ENCODE measurements at regions not wholly inside any gene's neighbourhood (a gene's known extent, or its start where the extent isn't known, plus 50 kb on each side); places are given as distances from the start of the nearest gene placed in this dataset.
A peak's percentile ranks its signal among the peaks of the same experiment; 100 is the strongest.
"Not testable (repeated sequence)": the region's sequence is repeated elsewhere in the genome, so short reads cannot be mapped to it uniquely, and the experiment has no call there.

- DNase-seq (ENCODE audit: low read depth in 1 of 2, low spot score in 1 of 2): no peak
Observed at GRCh38 chr4:123599061-123599919, 202.7 kb downstream of the SPRY1 start.

- DNase-seq (ENCODE audit: low read depth in 1 of 2, low spot score in 1 of 2): peak in 1 of 2 donors; percentile 1
Observed at GRCh38 chr4:123599920-123600810, 203.6 kb downstream of the SPRY1 start.

- DNase-seq (ENCODE audit: low read depth in 1 of 2, low spot score in 1 of 2): no peak
Observed at GRCh38 chr4:123600987-123601904, 204.7 kb downstream of the SPRY1 start.

DNA sequence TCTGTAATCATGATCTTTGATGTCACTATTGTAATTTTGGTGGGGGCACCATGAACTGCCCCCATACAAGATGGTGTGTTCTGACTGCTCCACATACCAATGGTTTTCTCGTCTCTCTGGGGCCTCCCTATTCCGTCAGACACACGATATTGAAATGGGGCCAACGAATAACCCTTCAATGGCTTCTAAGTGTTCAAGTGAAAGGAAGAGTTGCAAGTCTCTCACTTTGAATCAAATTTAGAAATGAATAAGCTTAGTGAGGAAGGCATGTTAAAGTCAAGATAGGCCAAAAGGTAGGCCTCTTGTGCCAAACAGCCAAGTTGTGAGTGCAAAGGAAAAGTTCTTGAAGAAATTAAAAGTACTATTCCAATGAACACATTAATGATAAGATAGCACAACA lies 205.4 kb downstream of the SPRY1 start:
- DNase-seq (ENCODE audit: low read depth in 1 of 2, low spot score in 1 of 2): no peak

DNA sequence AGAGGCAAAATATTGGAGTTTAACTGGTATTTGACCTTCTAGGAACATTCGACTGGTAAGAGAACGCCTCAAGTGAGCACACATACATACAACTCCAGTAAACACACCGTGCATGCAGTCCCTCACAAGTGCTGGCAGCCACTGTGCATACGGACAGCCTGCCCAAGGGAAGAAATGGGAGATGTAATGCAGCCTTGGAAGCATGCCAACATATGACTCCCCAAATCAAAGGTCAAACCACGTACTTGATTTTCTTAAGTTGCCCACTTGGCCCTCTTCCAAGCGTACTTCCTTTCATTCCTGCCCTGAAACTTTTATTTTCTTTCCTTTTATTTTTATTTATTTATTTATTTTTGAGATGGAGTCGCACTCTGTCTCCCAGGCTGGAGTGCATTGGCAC lies 206.6 kb downstream of the SPRY1 start:
- no peak for DNase-seq (ENCODE audit: low read depth in 1 of 2, low spot score in 1 of 2)

GRCh38 chr4:123605797-123606196 lies 209.2 kb downstream of the SPRY1 start:
- DNase-seq (ENCODE audit: low read depth in 1 of 2, low spot score in 1 of 2): not testable (repeated sequence)

DNA sequence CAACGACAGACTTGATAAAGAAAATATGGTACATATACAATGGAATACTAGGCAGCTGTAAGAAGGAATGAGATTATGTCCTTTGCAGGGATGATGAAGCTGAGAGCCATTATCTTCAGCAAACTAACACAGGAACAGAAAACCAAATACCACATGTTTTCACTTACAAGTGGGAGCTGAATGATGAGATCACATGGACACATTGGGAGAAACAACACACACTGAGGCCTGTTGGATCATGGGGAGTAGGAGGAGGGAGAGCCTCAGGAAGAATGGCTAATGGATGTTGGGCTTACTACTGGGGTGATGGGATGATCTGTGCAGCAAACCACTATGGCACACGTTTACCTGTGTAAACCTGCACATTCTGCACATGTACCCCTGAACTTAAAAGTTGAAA lies 209.7 kb downstream of the SPRY1 start:
- DNase-seq (ENCODE audit: low read depth in 1 of 2, low spot score in 1 of 2): no peak

- no peak for DNase-seq (ENCODE audit: low read depth in 1 of 2, low spot score in 1 of 2)
Observed at GRCh38 chr4:123606946-123607542, 210.4 kb downstream of the SPRY1 start.

- no peak for DNase-seq (ENCODE audit: low read depth in 1 of 2, low spot score in 1 of 2)
Observed at GRCh38 chr4:123609829-123610228, 213.2 kb downstream of the SPRY1 start.

- DNase-seq (ENCODE audit: low read depth in 1 of 2, low spot score in 1 of 2): no peak
Observed at GRCh38 chr4:123613586-123614344, 217.2 kb downstream of the SPRY1 start.

GRCh38 chr4:123615901-123616300 lies 219.3 kb downstream of the SPRY1 start:
- DNase-seq (ENCODE audit: low read depth in 1 of 2, low spot score in 1 of 2): no peak

DNA sequence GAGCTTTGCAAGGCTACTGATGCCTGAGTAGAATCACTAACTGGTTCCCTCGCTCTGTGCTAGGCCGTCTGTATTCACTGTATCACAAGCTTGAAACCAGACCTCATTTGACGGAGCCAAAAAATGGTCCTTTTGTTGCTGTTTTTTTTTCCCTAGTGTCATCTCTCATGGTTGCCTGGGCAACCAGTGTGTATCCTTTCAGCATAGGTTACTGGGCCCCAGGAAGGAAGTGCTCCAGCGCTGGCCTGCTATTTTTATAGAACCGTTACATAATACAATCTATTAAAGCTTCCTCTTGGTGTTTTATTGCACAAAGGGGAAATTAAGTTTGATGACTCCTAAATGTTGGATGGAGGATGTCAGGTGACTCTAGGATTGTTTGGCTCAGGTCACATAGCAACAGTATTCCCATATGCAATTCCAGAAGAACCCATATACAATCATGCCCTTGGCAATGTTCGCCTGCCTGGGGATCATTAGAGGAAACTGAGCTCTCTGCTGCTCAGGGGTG lies 220.4 kb downstream of the SPRY1 start:
- peak in 1 of 2 donors; percentile 6 for DNase-seq (ENCODE audit: low read depth in 1 of 2, low spot score in 1 of 2)

DNA sequence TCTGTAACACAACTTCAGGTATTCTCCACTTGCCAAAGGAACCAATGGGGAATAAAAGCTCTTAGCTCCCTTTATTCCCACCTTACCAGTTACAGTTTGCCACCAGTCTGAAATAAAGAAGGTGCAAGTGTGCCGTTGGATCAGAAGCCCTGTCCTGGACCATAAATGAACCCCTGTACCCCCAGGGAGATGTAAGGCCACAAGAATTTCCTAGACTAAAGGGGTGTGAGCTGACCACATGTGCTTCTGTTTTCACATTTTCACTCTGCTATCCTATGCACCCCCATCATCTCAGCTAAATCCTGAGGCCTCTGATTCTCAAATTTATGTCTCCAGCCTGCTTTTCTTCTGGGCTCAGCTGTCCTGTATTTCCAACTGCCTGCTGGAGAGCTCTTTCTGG lies 221.2 kb downstream of the SPRY1 start:
- no peak for DNase-seq (ENCODE audit: low read depth in 1 of 2, low spot score in 1 of 2)

DNA sequence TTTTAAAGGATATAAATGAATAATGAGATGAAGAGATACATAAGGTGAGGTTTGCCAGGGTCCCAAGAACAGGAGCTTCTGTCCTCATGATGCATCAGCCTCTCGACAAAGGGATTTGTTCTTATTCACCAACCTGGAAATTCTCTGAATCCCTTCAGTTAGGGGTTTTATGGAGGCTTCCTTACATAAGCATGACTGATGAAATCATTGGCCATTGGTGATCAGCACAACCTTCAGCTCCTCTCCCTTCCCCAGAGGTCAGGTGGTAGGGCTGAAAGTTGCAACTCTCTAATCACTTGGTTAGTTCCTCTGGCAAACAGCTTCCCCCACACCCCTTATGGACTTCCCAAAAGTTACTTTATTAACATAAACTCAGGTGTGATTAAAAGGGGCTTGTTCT lies 222.0 kb downstream of the SPRY1 start:
- DNase-seq (ENCODE audit: low read depth in 1 of 2, low spot score in 1 of 2): no peak

- DNase-seq (ENCODE audit: low read depth in 1 of 2, low spot score in 1 of 2): no peak
Observed at GRCh38 chr4:123619326-123619725, 222.7 kb downstream of the SPRY1 start.

- DNase-seq (ENCODE audit: low read depth in 1 of 2, low spot score in 1 of 2): no peak
Observed at GRCh38 chr4:123619895-123620294, 223.3 kb downstream of the SPRY1 start.

DNA sequence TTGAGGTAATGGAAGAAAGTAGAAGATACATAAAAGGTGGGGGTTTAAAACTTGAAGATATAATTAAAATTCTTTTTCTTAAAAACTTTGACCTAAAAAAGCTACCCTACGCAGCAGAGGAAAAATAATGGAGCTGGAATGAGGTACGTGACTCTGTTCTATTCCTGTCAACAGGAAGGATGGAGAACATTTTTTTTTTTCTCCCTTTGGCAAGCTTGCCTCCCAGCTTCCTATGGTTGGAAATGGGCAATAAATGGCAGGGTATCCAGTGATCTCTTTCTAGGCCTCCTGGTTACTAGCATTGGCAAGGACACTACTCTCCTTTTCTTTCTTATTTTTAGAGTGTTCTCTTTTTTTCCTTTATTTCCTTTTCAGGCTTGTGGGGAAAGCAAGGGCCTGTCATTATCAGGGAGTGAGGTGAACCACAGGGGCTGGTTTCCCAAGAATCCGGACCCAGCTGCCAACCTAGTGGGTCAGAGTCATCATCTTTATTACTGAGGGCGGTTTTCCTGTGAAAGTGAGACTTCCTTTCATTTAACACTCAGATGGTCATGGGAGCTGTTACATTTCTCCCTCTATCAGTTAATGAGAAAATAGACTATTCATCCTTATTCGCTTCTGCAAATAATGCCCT lies 224.6 kb downstream of the SPRY1 start:
- DNase-seq (ENCODE audit: low read depth in 1 of 2, low spot score in 1 of 2): no peak

DNA sequence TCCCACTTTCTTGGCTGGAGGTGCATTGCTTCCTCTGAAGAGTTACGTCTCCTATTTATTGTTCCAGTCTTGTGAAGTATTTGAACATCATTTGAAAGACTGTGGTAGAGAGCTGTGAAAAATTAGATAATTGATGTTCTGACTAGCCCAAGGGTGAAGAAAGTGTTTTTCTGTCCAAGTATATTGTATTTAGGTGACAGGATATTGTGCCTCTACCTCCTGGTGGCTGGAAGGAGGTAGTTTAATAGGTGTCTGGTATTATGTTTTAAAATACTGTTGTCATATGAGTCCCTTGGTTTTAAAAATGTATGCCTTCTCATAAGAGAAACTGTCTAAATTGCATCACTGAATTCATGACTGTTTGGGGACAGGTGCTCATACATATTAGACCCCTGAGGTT lies 226.0 kb downstream of the SPRY1 start:
- no peak for DNase-seq (ENCODE audit: low read depth in 1 of 2, low spot score in 1 of 2)

- DNase-seq (ENCODE audit: low read depth in 1 of 2, low spot score in 1 of 2): no peak
Observed at GRCh38 chr4:123623611-123624010, 227.0 kb downstream of the SPRY1 start.
